ENCODE measurements at regions not wholly inside any gene's neighbourhood (a gene's known extent, or its start where the extent isn't known, plus 50 kb on each side); places are given as distances from the start of the nearest gene placed in this dataset.

- FAIRE-seq (no peak), DNase-seq (ENCODE audit: low read depth, low spot score) (peak; percentile 4)
- intact Hi-C loops (cut with micrococcal nuclease) (no loop called here), dilution Hi-C loops (cut with MboI; ENCODE audit: extremely low pct_ligation_motif_present, low sequenced_read_pairs) (no loop called here)
- no peak for TF ChIP-seq MAX (IDR thresholded peaks at IDR 0.05; ENCODE audit: insufficient read depth, insufficient read length)
- TF ChIP-seq MYC (IDR thresholded peaks at IDR 0.05; ENCODE audit: low read depth, low read length) = no peak
- TF ChIP-seq JUN (IDR thresholded peaks at IDR 0.05; ENCODE audit: borderline replicate concordance, insufficient read depth, insufficient read length, low read depth) = no peak
- TF ChIP-seq EZH2 (IDR thresholded peaks at IDR 0.05; ENCODE audit: borderline replicate concordance, low read depth, low read length, severe bottlenecking) = no peak
- no peak for TF ChIP-seq FOS (IDR thresholded peaks at IDR 0.05; ENCODE audit: borderline replicate concordance, insufficient read depth, low read length)
- H4K20me1 ChIP-seq (replicated peaks; ENCODE audit: control insufficient read depth, extremely low read depth, insufficient read depth, low read length) = no peaks in the 10 kb centered on the region
- H3K27me3 ChIP-seq (ENCODE audit: control insufficient read depth in 2 of 2, insufficient read depth in 2 of 2, low read length in 2 of 2) = no peaks in the 10 kb centered on the region
- H3K9ac ChIP-seq (replicated peaks; ENCODE audit: extremely low read depth, insufficient read depth, low read length) = no peak overlapping the region
- H2AFZ ChIP-seq (ENCODE audit: low read depth, low read length) = no peak overlapping the region
- BruUV-seq (replicated peaks) = no TSS peak
- H3K27ac ChIP-seq (ENCODE audit: insufficient read depth, low read depth, low read length) = no peak overlapping the region
- ChIA-PET CTCF (interaction anchor here (1.6 kb wide), 2 partner anchors 11 to 28 kb away, joined by 3 to 4 read pairs; no protein-coding TSS in a partner anchor), POLR2A (no interaction called here)
- H3K4me2 ChIP-seq (ENCODE audit: insufficient read depth, low read length) = no peak overlapping the region
- no peak overlapping the region for H3K4me3 ChIP-seq (replicated peaks in 1 of 3; ENCODE audit: insufficient read depth in 1 of 3, low read depth in 1 of 3, low read length in 3 of 3)
- H3K4me1 ChIP-seq (ENCODE audit: control insufficient read depth, extremely low read depth, insufficient read depth, low read length) = no peaks in the 10 kb centered on the region
- H3K9me1 ChIP-seq (replicated peaks; ENCODE audit: control insufficient read depth, extremely low read depth, insufficient read depth, low read length) = no peaks in the 10 kb centered on the region
- no peaks in the 10 kb centered on the region for H3K36me3 ChIP-seq (ENCODE audit: control insufficient read depth in 2 of 2, extremely low read depth in 1 of 2, insufficient read depth in 2 of 2, low read length in 2 of 2)
- H3K9me3 ChIP-seq (replicated peaks; ENCODE audit: control insufficient read depth, insufficient read depth, low read length) = no peaks in the 10 kb centered on the region
- no peaks in the 10 kb centered on the region for H3K79me2 ChIP-seq (ENCODE audit: control insufficient read depth, insufficient read depth, low read length)
Observed at GRCh38 chr12:42854208-42854607, 264.7 kb upstream of the PRICKLE1 start.

GRCh38 chr12:42853370-42854140 is 264.0 kb upstream of the PRICKLE1 start:
- ChIA-PET CTCF (interaction anchor here (1.6 kb wide), 2 partner anchors 10 to 27 kb away, joined by 3 to 4 read pairs; no protein-coding TSS in a partner anchor), POLR2A (no interaction called here)
- dilution Hi-C loops (cut with MboI; ENCODE audit: extremely low pct_ligation_motif_present, low sequenced_read_pairs) (no loop called here), intact Hi-C loops (cut with micrococcal nuclease) (no loop called here)
- Histone ChIP-seq H3K9ac (replicated peaks; ENCODE audit: extremely low read depth, insufficient read depth, low read length) (no peak overlapping the region), H3K27me3 (ENCODE audit: control insufficient read depth in 2 of 2, insufficient read depth in 2 of 2, low read length in 2 of 2) (no peaks in the 10 kb centered on the region), H3K36me3 (ENCODE audit: control insufficient read depth in 2 of 2, extremely low read depth in 1 of 2, insufficient read depth in 2 of 2, low read length in 2 of 2) (no peaks in the 10 kb centered on the region), H2AFZ (ENCODE audit: low read depth, low read length) (no peak overlapping the region), H3K4me2 (ENCODE audit: insufficient read depth, low read length) (no peak overlapping the region), H3K27ac (ENCODE audit: insufficient read depth, low read depth, low read length) (no peak overlapping the region), H3K4me1 (ENCODE audit: control insufficient read depth, extremely low read depth, insufficient read depth, low read length) (no peaks in the 10 kb centered on the region), H3K4me3 (replicated peaks in 1 of 3; ENCODE audit: insufficient read depth in 1 of 3, low read depth in 1 of 3, low read length in 3 of 3) (no peak overlapping the region), H3K79me2 (ENCODE audit: control insufficient read depth, insufficient read depth, low read length) (no peaks in the 10 kb centered on the region), H4K20me1 (replicated peaks; ENCODE audit: control insufficient read depth, extremely low read depth, insufficient read depth, low read length) (no peaks in the 10 kb centered on the region), H3K9me1 (replicated peaks; ENCODE audit: control insufficient read depth, extremely low read depth, insufficient read depth, low read length) (no peaks in the 10 kb centered on the region), H3K9me3 (replicated peaks; ENCODE audit: control insufficient read depth, insufficient read depth, low read length) (no peaks in the 10 kb centered on the region)
- TF ChIP-seq POLR2A (IDR thresholded peaks at IDR 0.05; ENCODE audit: low read depth, low read length) = no peak
- TF ChIP-seq CTCF (IDR thresholded peaks at IDR 0.05; ENCODE audit: extremely low read depth in 1 of 2, insufficient read depth in 1 of 2, low read depth in 1 of 2, low read length in 2 of 2) = no peak
- no peak for TF ChIP-seq JUN (IDR thresholded peaks at IDR 0.05; ENCODE audit: borderline replicate concordance, insufficient read depth, insufficient read length, low read depth)
- no peak for TF ChIP-seq EZH2 (IDR thresholded peaks at IDR 0.05; ENCODE audit: borderline replicate concordance, low read depth, low read length, severe bottlenecking)
- TF ChIP-seq MYC (IDR thresholded peaks at IDR 0.05; ENCODE audit: low read depth, low read length) = no peak
- no peak for TF ChIP-seq MAX (IDR thresholded peaks at IDR 0.05; ENCODE audit: insufficient read depth, insufficient read length)
- TF ChIP-seq POLR2AphosphoS5 (IDR thresholded peaks at IDR 0.05; ENCODE audit: insufficient read depth, low read depth, low read length) = no peak
- TF ChIP-seq FOS (IDR thresholded peaks at IDR 0.05; ENCODE audit: borderline replicate concordance, insufficient read depth, low read length) = no peak
- no peak for TF ChIP-seq GATA2 (IDR thresholded peaks at IDR 0.05; ENCODE audit: insufficient read depth, insufficient read length, low read depth, low read length)
- no TSS peak for BruUV-seq (replicated peaks)
- FAIRE-seq (no peak), DNase-seq (ENCODE audit: low read depth, low spot score) (no peak)

Data from endothelial cell of umbilical vein (primary cell).